ENCODE measurements at regions not wholly inside any gene's neighbourhood (a gene's known extent, or its start where the extent isn't known, plus 50 kb on each side); places are given as distances from the start of the nearest gene placed in this dataset.

GRCh38 chrX:114332766-114333165 is 251.1 kb upstream of the HTR2C start:
- DNase-seq (ENCODE audit: low read depth, low spot score): no peak

- no peak for DNase-seq (ENCODE audit: low read depth, low spot score)
Observed at GRCh38 chrX:114334473-114334982, 249.4 kb upstream of the HTR2C start.

GRCh38 chrX:114338870-114339269 is 245.0 kb upstream of the HTR2C start:
- no peak for DNase-seq (ENCODE audit: low read depth, low spot score)

DNA sequence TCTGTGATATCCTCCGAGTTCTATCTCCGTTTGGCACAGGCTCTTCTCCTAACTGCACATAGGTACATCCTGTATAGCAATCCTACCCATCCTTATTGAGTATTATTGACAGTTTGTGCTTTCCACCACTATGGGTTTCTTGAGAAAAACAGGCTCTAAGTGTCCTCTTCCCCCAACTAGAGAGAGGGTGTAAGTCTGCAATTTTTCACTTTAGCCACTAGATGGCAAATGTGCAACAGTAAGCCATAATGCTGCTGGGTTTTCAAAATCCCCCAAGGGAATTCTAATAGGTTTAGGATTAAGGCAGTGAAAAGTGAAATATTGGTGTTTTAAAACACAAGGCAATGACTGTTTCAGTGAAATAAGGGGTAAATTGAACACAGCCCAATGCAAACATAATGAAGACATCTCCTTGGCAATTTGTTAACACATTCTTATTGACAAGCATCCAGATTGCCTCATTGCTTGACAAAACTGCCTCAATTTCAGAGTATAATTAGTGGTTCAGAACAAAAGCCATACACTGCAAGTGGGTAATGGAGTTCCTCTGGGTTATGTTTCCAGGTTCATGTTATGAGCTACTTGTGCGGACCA is 239.0 kb upstream of the HTR2C start:
- DNase-seq (ENCODE audit: low read depth, low spot score): peak; percentile 25

- DNase-seq (ENCODE audit: low read depth, low spot score): no peak
Observed at GRCh38 chrX:114361076-114361725, 222.7 kb upstream of the HTR2C start.

DNA sequence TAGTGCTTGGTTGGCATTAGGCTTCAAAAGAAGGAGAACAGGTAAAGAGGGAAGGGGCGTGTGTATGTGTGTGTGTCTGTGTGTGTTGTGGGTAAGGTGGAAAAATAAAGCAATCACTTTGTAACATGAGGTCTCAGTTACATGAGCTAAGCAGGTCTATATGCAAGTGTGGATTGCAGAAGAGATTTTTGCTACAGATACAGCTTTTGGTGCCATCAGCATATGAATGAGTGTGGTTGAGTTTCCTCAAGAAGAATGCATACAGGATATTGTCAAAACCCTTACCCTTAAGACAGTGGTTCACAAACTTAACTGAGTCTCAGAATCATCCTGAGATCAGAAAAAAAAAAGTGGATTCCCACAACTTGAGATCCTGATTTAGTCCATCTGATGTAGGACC is 220.5 kb upstream of the HTR2C start:
- no peak for DNase-seq (ENCODE audit: low read depth, low spot score)

DNA sequence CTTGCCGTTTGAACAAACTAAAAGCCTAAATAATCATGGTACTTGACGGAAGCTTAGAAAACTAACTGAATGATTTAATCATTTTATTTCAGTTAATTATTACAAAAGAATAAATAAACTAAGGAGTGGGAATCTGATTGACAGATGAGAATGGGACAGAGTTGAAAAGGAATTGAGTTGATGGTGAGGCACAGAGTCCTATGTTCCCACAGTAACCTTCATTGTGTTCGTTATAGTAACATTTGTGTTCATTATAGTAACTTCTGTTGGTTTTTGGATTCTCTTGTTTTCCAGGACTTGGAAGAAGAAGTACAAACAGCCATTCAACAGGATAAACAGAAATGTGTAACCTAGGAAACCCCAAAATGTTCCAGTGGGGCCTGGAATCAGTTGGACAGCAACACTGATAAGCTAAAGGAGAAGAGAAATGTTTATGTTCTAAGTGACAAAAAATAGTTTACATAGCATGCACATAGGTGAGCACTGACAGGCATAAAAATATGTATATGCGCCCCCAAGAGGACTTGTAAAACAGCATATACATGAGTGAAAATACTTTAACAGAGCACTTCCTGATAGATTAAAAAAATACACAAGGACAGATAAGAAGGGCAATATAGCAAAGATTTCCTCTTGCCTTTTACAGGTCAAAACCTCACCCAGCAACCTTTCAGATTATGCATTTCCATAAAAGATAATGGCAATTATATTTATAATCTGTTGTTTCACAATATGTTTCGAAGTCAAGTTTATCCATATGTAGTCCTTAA is 218.6 kb upstream of the HTR2C start:
- DNase-seq (ENCODE audit: low read depth, low spot score): no peak

DNA sequence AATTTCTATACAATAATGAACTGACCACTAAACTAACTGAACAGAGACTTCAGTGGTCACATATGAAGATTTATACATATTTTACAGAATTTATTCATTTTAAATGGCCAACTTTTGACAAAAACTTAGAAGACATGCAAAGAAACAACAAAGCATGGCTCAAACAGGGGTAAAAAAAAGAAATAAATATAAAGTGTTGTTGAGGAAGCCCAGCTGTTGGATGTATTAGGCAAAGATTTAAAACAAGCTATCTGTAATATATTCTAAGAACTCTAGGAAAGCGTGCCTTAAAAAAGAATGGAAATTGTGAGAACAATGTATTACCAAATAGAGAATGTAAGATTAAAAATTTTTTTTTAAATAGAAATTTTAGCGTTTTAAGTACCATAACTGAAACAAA is 210.9 kb upstream of the HTR2C start:
- DNase-seq (ENCODE audit: low read depth, low spot score): no peak

- DNase-seq (ENCODE audit: low read depth, low spot score): no peak
Observed at GRCh38 chrX:114390251-114390796, 193.6 kb upstream of the HTR2C start.

All from ELF-1 (cell line).